ENCODE measurements at regions not wholly inside any gene's neighbourhood (a gene's known extent, or its start where the extent isn't known, plus 50 kb on each side); places are given as distances from the start of the nearest gene placed in this dataset.

DNA sequence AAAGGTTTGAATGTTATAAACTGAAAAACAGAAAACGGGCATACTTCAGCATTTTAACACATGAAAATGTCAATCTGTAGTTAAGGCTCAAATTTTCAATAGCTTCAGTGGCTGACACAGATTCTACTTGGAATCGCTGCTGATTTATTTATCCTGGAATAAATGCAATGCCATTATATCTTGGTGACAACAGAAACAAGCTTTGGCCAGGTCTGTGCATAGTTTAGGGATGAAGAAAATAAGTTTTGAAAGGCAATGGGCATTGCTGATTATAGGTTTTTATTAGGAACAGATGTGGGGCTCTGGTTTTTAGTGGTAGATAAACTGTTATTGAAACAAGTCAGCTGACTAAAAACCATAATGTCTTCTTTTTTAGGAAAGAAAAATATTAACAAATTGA, 96.8 kb upstream of the SOX4 start:
- no TSS peak for BruUV-seq (replicated peaks)
- Histone ChIP-seq H3K79me2 (ENCODE audit: low read length) (no peaks in the 10 kb centered on the region), H3F3A (ENCODE audit: low read length, unreplicated experiment) (no peaks in the 10 kb centered on the region), H4K20me1 (ENCODE audit: low read length) (no peaks in the 10 kb centered on the region), H3K27ac (ENCODE audit: low read length) (no peak overlapping the region), H3K4me1 (ENCODE audit: insufficient read depth, low read length) (no peaks in the 10 kb centered on the region), H3K9me2 (replicated peaks; ENCODE audit: low read length) (no peaks in the 10 kb centered on the region), H3K4me2 (ENCODE audit: low read length) (no peak overlapping the region), H3K9ac (ENCODE audit: low read length) (no peak overlapping the region), H3K9me3 (ENCODE audit: low read length) (no peaks in the 10 kb centered on the region), H3K36me3 (ENCODE audit: low read depth, low read length) (no peaks in the 10 kb centered on the region), H3K4me3 (ENCODE audit: low read length) (no peak overlapping the region), H2AFZ (ENCODE audit: low read length) (no peak overlapping the region), H3K27me3 (ENCODE audit: low read length) (no peaks in the 10 kb centered on the region)
- ATAC-seq (no peak), DNase-seq (no peak)
- CTCF ChIA-PET, result no interaction called here
- intact Hi-C loops (cut with micrococcal nuclease), result no loop called here
- POLR2A ChIA-PET (ENCODE audit: unreplicated experiment), result no interaction called here
- TF ChIP-seq EZH2phosphoT487 (IDR thresholded peaks at IDR 0.05; ENCODE audit: borderline replicate concordance, low read length) (no peak), EZH2 (IDR thresholded peaks at IDR 0.05; ENCODE audit: low read length, unreplicated experiment) (no peak)
- TF ChIP-seq, protein P1, sequence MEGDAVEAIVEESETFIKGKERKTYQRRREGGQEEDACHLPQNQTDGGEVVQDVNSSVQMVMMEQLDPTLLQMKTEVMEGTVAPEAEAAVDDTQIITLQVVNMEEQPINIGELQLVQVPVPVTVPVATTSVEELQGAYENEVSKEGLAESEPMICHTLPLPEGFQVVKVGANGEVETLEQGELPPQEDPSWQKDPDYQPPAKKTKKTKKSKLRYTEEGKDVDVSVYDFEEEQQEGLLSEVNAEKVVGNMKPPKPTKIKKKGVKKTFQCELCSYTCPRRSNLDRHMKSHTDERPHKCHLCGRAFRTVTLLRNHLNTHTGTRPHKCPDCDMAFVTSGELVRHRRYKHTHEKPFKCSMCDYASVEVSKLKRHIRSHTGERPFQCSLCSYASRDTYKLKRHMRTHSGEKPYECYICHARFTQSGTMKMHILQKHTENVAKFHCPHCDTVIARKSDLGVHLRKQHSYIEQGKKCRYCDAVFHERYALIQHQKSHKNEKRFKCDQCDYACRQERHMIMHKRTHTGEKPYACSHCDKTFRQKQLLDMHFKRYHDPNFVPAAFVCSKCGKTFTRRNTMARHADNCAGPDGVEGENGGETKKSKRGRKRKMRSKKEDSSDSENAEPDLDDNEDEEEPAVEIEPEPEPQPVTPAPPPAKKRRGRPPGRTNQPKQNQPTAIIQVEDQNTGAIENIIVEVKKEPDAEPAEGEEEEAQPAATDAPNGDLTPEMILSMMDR (conservative IDR thresholded peaks at IDR 0.05; ENCODE audit: low read depth, low read length), result no peak

DNA sequence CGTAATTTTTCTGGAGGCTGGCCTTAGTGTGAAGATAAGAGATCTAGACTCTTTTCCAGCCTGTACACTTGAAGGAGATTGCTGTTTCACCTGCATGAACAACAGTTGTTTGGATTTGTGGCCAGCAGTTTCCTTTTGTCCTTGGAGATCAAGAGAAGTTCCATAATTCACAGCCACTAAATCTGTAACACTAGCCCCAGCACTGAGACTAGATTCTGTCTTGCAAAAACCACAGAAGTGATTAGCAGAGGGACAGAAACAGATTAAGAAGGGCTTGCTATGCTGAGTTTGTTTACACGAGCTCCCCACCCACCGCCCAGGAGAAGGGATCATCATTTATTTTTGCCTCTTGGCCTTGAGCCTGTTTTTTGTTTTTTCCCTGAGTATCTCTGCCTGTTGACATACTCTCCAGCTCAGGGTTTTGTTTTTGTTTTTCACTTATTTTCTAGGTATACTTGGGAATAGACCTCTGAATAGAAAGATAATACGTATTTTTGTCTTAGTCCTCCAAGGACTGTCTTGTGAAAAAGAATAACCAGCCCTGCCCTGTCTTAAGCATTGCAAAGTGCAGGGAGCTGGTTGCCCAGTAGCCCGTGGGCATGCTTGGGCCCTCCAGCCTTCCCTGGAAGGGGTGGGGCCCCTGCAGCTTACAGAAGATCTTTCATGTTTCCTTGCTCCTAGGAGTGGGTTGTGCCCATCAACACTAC, 93.1 kb upstream of the SOX4 start:
- Histone ChIP-seq H3K4me2 (ENCODE audit: low read length) (no peak overlapping the region), H3K9me3 (ENCODE audit: low read length) (no peaks in the 10 kb centered on the region), H3K27me3 (ENCODE audit: low read length) (no peaks in the 10 kb centered on the region), H3F3A (ENCODE audit: low read length, unreplicated experiment) (no peaks in the 10 kb centered on the region), H3K4me3 (ENCODE audit: low read length) (no peak overlapping the region), H3K27ac (ENCODE audit: low read length) (no peak overlapping the region), H4K20me1 (ENCODE audit: low read length) (no peaks in the 10 kb centered on the region), H3K36me3 (ENCODE audit: low read depth, low read length) (no peaks in the 10 kb centered on the region), H2AFZ (ENCODE audit: low read length) (no peak overlapping the region), H3K79me2 (ENCODE audit: low read length) (no peaks in the 10 kb centered on the region), H3K4me1 (ENCODE audit: insufficient read depth, low read length) (no peaks in the 10 kb centered on the region), H3K9me2 (replicated peaks; ENCODE audit: low read length) (no peaks in the 10 kb centered on the region), H3K9ac (ENCODE audit: low read length) (no peak overlapping the region)
- no TSS peak for BruUV-seq (replicated peaks)
- ChIA-PET POLR2A (ENCODE audit: unreplicated experiment) (no interaction called here), CTCF (no interaction called here)
- no peak for ATAC-seq
- TF ChIP-seq EZH2phosphoT487 (IDR thresholded peaks at IDR 0.05; ENCODE audit: borderline replicate concordance, low read length) (no peak), EZH2 (IDR thresholded peaks at IDR 0.05; ENCODE audit: low read length, unreplicated experiment) (no peak)
- TF ChIP-seq, protein P1 (conservative IDR thresholded peaks at IDR 0.05; ENCODE audit: low read depth, low read length), result no peak
- DNase-seq, result no peak
- intact Hi-C loops (cut with micrococcal nuclease), result no loop called here

DNA sequence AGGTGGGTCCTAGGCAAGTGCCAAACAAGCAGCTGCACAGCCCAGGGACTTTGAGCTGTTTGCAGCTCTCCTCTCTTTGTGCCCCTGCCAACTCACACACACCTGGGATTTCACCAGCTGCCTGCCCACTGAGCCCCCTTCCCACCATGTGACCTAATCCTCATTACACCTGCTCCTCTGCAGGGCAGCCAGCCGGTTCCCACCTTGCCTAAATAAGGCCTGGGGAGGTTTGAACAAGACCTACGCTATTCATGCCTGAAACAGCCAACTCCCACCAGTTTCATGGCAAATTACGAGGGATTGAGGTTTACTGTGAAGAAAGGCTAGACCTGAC, 92.6 kb upstream of the SOX4 start:
- H3K4me1 ChIP-seq (ENCODE audit: insufficient read depth, low read length), result no peaks in the 10 kb centered on the region
- TF ChIP-seq EZH2phosphoT487 (IDR thresholded peaks at IDR 0.05; ENCODE audit: borderline replicate concordance, low read length) (no peak), EZH2 (IDR thresholded peaks at IDR 0.05; ENCODE audit: low read length, unreplicated experiment) (no peak)
- TF ChIP-seq, protein P1 (conservative IDR thresholded peaks at IDR 0.05; ENCODE audit: low read depth, low read length), result no peak
- no peak overlapping the region for H3K27ac ChIP-seq (ENCODE audit: low read length)
- ChIA-PET POLR2A (ENCODE audit: unreplicated experiment) (no interaction called here), CTCF (no interaction called here)
- ATAC-seq (no peak), DNase-seq (no peak)
- H3K4me3 ChIP-seq (ENCODE audit: low read length), result no peak overlapping the region
- H4K20me1 ChIP-seq (ENCODE audit: low read length), result no peaks in the 10 kb centered on the region
- H3F3A ChIP-seq (ENCODE audit: low read length, unreplicated experiment), result no peaks in the 10 kb centered on the region
- intact Hi-C loops (cut with micrococcal nuclease), result no loop called here
- H3K36me3 ChIP-seq (ENCODE audit: low read depth, low read length), result no peaks in the 10 kb centered on the region
- no peaks in the 10 kb centered on the region for H3K27me3 ChIP-seq (ENCODE audit: low read length)
- H3K79me2 ChIP-seq (ENCODE audit: low read length), result no peaks in the 10 kb centered on the region
- H3K9me2 ChIP-seq (replicated peaks; ENCODE audit: low read length), result no peaks in the 10 kb centered on the region
- no peaks in the 10 kb centered on the region for H3K9me3 ChIP-seq (ENCODE audit: low read length)
- H3K4me2 ChIP-seq (ENCODE audit: low read length), result no peak overlapping the region
- H2AFZ ChIP-seq (ENCODE audit: low read length), result no peak overlapping the region
- no peak overlapping the region for H3K9ac ChIP-seq (ENCODE audit: low read length)
- BruUV-seq (replicated peaks), result no TSS peak
